ENCODE measurements at regions not wholly inside any gene's neighbourhood (a gene's known extent, or its start where the extent isn't known, plus 50 kb on each side); places are given as distances from the start of the nearest gene placed in this dataset.

- no peak for DNase-seq (ENCODE audit: low read depth)
- TF ChIP-seq CTCF (IDR thresholded peaks at IDR 0.05; ENCODE audit: low read depth, low read length, missing control alignments) = no peak
- no peak overlapping the region for H3K4me3 ChIP-seq (ENCODE audit: low read depth, low read length)
- in situ Hi-C loops (cut with HindIII; ENCODE audit: low sequenced_read_pairs) = no loop called here
Measured at GRCh38 chr6:14258117-14258516, 140.5 kb downstream of the CD83 start.

GRCh38 chr6:14258695-14259593, 141.4 kb downstream of the CD83 start:
- H3K4me3 ChIP-seq (ENCODE audit: low read depth, low read length) = no peak overlapping the region
- no peak for DNase-seq (ENCODE audit: low read depth)
- TF ChIP-seq CTCF (IDR thresholded peaks at IDR 0.05; ENCODE audit: low read depth, low read length, missing control alignments) = no peak
- in situ Hi-C loops (cut with HindIII; ENCODE audit: low sequenced_read_pairs) = no loop called here

GRCh38 chr6:14259594-14260152, 142.1 kb downstream of the CD83 start:
- TF ChIP-seq CTCF (IDR thresholded peaks at IDR 0.05; ENCODE audit: low read depth, low read length, missing control alignments) = no peak
- no peak for DNase-seq (ENCODE audit: low read depth)
- H3K4me3 ChIP-seq (ENCODE audit: low read depth, low read length) = no peak overlapping the region
- in situ Hi-C loops (cut with HindIII; ENCODE audit: low sequenced_read_pairs) = no loop called here

GRCh38 chr6:14260839-14261238, 143.3 kb downstream of the CD83 start:
- no peak for TF ChIP-seq CTCF (IDR thresholded peaks at IDR 0.05; ENCODE audit: low read depth, low read length, missing control alignments)
- no peak overlapping the region for H3K4me3 ChIP-seq (ENCODE audit: low read depth, low read length)
- no peak for DNase-seq (ENCODE audit: low read depth)
- in situ Hi-C loops (cut with HindIII; ENCODE audit: low sequenced_read_pairs) = no loop called here

- H3K4me3 ChIP-seq (ENCODE audit: low read depth, low read length) = no peak overlapping the region
- TF ChIP-seq CTCF (IDR thresholded peaks at IDR 0.05; ENCODE audit: low read depth, low read length, missing control alignments) = no peak
- in situ Hi-C loops (cut with HindIII; ENCODE audit: low sequenced_read_pairs) = no loop called here
- DNase-seq (ENCODE audit: low read depth) = no peak
Measured at GRCh38 chr6:14263881-14264424, 146.4 kb downstream of the CD83 start.

- DNase-seq (ENCODE audit: low read depth) = no peak
- TF ChIP-seq CTCF (IDR thresholded peaks at IDR 0.05; ENCODE audit: low read depth, low read length, missing control alignments) = no peak
- in situ Hi-C loops (cut with HindIII; ENCODE audit: low sequenced_read_pairs) = no loop called here
- no peak overlapping the region for H3K4me3 ChIP-seq (ENCODE audit: low read depth, low read length)
Measured at GRCh38 chr6:14265049-14266021, 147.8 kb downstream of the CD83 start.

Measured in astrocyte of the cerebellum (primary cell).